Esophagus muscularis mucosa (tissue), 3 donors: ENCODE measurements at regions not wholly inside any gene's neighbourhood (a gene's known extent, or its start where the extent isn't known, plus 50 kb on each side); places are given as distances from the start of the nearest gene placed in this dataset.

Experiments
- CTCF ChIP-seq, 3 experiments: fragments of 200-600 bp in 2 of 3; fragments of 450-650 bp in 1 of 3; sonication (generic) in 2 of 3; IDR thresholded peaks; one replicate each; pipeline ENCODE4 v1.5.1; 2017 to 2019; ENCODE audit warnings: antibody characterized with exemption in 3 of 3, mild to moderate bottlenecking in 2 of 3, moderate library complexity in 1 of 3
- POLR2AphosphoS5 ChIP-seq, 2 donors: sonication (generic); formaldehyde crosslinking; IDR thresholded peaks; one replicate each; pipeline ENCODE4 v1.6.1; 2017; ENCODE audit warnings: antibody characterized with exemption in 2 of 2

DNA sequence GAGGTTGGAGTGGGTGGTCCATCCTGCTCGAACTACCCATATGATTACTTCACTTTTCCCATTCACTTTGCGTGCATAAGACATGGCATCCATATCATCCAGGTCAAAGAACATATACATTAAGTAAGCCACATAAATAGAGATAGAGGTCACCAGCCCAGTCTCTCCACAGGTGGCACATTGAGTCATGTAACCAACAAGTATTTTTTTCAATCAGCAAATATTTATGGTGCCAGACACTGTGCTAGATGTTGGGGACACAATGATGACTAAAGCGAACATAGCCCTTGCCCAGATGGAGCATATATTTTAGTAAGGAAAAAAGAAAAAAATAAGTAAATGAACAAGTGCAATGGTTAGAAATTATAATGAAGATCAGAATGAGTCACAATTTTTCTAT lies 83.6 kb upstream of the LCLAT1 start:
- no peak for TF ChIP-seq CTCF (IDR thresholded peaks at IDR 0.05)
- no peak for TF ChIP-seq POLR2AphosphoS5 (IDR thresholded peaks at IDR 0.05)
